ENCODE measurements at regions not wholly inside any gene's neighbourhood (a gene's known extent, or its start where the extent isn't known, plus 50 kb on each side); places are given as distances from the start of the nearest gene placed in this dataset.

- Mint-ChIP-seq H3K4me1 (no peaks in the 10 kb centered on the region), H3K36me3 (ENCODE audit: low read depth) (no peaks in the 10 kb centered on the region), H3K9me3 (peaks cover 99% of the 10 kb centered on the region), H3K4me3 (no peak overlapping the region), H3K27ac (no peak overlapping the region), H3K27me3 (ENCODE audit: low read depth, poor library complexity) (no peaks in the 10 kb centered on the region)
- TF ChIP-seq, protein P1, sequence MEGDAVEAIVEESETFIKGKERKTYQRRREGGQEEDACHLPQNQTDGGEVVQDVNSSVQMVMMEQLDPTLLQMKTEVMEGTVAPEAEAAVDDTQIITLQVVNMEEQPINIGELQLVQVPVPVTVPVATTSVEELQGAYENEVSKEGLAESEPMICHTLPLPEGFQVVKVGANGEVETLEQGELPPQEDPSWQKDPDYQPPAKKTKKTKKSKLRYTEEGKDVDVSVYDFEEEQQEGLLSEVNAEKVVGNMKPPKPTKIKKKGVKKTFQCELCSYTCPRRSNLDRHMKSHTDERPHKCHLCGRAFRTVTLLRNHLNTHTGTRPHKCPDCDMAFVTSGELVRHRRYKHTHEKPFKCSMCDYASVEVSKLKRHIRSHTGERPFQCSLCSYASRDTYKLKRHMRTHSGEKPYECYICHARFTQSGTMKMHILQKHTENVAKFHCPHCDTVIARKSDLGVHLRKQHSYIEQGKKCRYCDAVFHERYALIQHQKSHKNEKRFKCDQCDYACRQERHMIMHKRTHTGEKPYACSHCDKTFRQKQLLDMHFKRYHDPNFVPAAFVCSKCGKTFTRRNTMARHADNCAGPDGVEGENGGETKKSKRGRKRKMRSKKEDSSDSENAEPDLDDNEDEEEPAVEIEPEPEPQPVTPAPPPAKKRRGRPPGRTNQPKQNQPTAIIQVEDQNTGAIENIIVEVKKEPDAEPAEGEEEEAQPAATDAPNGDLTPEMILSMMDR (IDR thresholded peaks at IDR 0.05) = no peak
- no peak for DNase-seq
These were observed 1539.0 kb downstream of the UQCRFS1 start for GRCh38 chr19:27673986-27674385.

GRCh38 chr19:27672309-27673047 lies 1540.5 kb downstream of the UQCRFS1 start:
- Mint-ChIP-seq H3K27me3 (ENCODE audit: low read depth, poor library complexity) (no peaks in the 10 kb centered on the region), H3K36me3 (ENCODE audit: low read depth) (no peaks in the 10 kb centered on the region), H3K4me3 (no peak overlapping the region), H3K9me3 (peaks cover 92% of the 10 kb centered on the region), H3K27ac (no peak overlapping the region), H3K4me1 (no peaks in the 10 kb centered on the region)
- TF ChIP-seq, protein P1 (IDR thresholded peaks at IDR 0.05) = no peak
- DNase-seq = no peak

DNA sequence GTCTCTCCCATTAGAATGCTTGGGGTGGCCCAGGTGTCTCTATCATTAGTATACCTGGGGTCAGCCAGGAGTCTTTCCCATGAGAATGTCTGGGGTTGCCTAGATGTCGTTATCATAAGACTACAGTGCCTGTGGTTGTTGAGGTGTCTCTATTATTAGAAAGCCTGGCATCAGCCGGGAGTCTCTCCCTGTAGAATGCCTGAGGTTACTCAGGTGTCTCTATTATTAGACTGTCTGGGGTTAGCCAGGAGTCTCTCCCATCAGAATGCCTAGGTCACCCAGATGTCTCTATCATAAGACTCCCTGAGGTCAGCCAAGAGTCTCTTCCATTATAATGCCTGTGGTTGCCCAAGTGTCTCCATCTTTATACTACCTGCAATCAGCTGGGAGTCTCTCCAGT lies 1541.1 kb downstream of the UQCRFS1 start:
- Mint-ChIP-seq H3K27me3 (ENCODE audit: low read depth, poor library complexity) (no peaks in the 10 kb centered on the region), H3K27ac (no peak overlapping the region), H3K9me3 (peaks cover 89% of the 10 kb centered on the region), H3K4me3 (no peak overlapping the region), H3K4me1 (no peaks in the 10 kb centered on the region), H3K36me3 (ENCODE audit: low read depth) (no peaks in the 10 kb centered on the region)
- no peak for DNase-seq
- TF ChIP-seq, protein P1 (IDR thresholded peaks at IDR 0.05) = no peak

- no peaks in the 10 kb centered on the region for H3K4me1 Mint-ChIP-seq
- no peak overlapping the region for H3K27ac Mint-ChIP-seq
- H3K36me3 Mint-ChIP-seq (ENCODE audit: low read depth) = peaks cover 4% of the 10 kb centered on the region
- peaks cover 75% of the 10 kb centered on the region for H3K9me3 Mint-ChIP-seq
- no peaks in the 10 kb centered on the region for H3K27me3 Mint-ChIP-seq (ENCODE audit: low read depth, poor library complexity)
- no peak for DNase-seq
- H3K4me3 Mint-ChIP-seq = no peak overlapping the region
- TF ChIP-seq, protein P1 (IDR thresholded peaks at IDR 0.05) = no peak
These were observed 1552.5 kb downstream of the UQCRFS1 start for GRCh38 chr19:27660428-27660827.

DNA sequence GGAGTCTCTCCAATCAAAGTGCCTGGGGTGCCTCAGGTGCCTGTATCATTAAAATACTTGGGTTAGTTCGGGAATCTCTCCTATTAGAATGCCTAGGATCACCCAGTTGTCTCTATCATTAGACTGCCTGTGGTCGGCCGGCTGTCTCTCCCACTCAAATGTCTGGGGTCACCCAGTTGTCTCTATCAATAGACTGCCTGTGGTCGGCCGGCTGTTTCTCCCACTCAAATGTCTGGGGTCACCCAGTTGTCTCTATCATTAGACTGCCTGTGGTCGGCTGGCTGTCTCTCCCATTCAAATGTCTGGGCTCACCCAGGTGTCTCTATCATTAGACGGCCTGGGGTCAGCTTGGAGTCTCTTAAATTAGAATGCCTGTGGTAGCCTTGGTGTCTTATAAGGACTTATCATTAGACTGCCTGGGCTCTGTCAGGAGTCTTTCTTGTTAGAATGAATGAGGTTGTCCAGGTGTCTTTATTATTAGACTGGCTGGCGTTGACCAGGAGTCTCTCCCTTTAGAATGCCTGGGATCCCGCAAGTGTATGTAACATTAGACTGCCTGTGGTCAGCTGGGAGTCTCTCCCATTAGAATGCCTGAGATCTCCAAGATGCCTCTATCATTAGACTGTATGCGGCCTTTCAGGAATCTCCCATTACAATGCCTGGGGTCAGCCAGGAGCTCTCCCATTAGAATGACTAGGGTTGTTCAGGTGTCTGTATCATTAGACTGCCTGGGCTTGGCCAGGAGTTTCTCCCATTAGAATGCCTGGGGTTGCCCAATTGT lies 1555.5 kb downstream of the UQCRFS1 start:
- H3K27me3 Mint-ChIP-seq (ENCODE audit: low read depth, poor library complexity) = no peaks in the 10 kb centered on the region
- no peak overlapping the region for H3K4me3 Mint-ChIP-seq
- TF ChIP-seq, protein P1 (IDR thresholded peaks at IDR 0.05) = no peak
- H3K4me1 Mint-ChIP-seq = no peaks in the 10 kb centered on the region
- peaks cover 4% of the 10 kb centered on the region for H3K36me3 Mint-ChIP-seq (ENCODE audit: low read depth)
- no peak overlapping the region for H3K27ac Mint-ChIP-seq
- DNase-seq = no peak
- H3K9me3 Mint-ChIP-seq = peaks cover 82% of the 10 kb centered on the region
